Kidney epithelial cell (primary cell): ENCODE measurements at regions not wholly inside any gene's neighbourhood (a gene's known extent, or its start where the extent isn't known, plus 50 kb on each side); places are given as distances from the start of the nearest gene placed in this dataset.

Experiments
- DNase-seq: peaks from one replicate; pipeline ENCODE4 v3.0.0-alpha.2; 2010; ENCODE audit warnings: low read depth
- H3K27me3 ChIP-seq: 2 replicates; pipeline ENCODE4 v1.6.0; 2011; ENCODE audit warnings: low read length; ENCODE audit not compliant: control insufficient read depth, insufficient read depth
- H3K36me3 ChIP-seq: 2 replicates; pipeline ENCODE4 v1.5.1; 2011; ENCODE audit warnings: low read length; ENCODE audit not compliant: control insufficient read depth, insufficient read depth
- H3K4me3 ChIP-seq: 2 replicates; pipeline ENCODE4 v1.5.1; 2011; ENCODE audit warnings: low read depth, mild to moderate bottlenecking, control low read depth, low read length
- TF ChIP-seq, protein P1 (sequence below): IDR thresholded peaks from 2 replicates; pipeline ENCODE4 v1.5.1; 2011; ENCODE audit warnings: mild to moderate bottlenecking, moderate library complexity, low read length, control low read depth, inconsistent platforms; ENCODE audit not compliant: insufficient read depth, poor library complexity, severe bottlenecking

- Histone ChIP-seq H3K4me3 (no peak overlapping the region), H3K27me3 (no peaks in the 10 kb centered on the region), H3K36me3 (no peaks in the 10 kb centered on the region)
- TF ChIP-seq, protein P1, sequence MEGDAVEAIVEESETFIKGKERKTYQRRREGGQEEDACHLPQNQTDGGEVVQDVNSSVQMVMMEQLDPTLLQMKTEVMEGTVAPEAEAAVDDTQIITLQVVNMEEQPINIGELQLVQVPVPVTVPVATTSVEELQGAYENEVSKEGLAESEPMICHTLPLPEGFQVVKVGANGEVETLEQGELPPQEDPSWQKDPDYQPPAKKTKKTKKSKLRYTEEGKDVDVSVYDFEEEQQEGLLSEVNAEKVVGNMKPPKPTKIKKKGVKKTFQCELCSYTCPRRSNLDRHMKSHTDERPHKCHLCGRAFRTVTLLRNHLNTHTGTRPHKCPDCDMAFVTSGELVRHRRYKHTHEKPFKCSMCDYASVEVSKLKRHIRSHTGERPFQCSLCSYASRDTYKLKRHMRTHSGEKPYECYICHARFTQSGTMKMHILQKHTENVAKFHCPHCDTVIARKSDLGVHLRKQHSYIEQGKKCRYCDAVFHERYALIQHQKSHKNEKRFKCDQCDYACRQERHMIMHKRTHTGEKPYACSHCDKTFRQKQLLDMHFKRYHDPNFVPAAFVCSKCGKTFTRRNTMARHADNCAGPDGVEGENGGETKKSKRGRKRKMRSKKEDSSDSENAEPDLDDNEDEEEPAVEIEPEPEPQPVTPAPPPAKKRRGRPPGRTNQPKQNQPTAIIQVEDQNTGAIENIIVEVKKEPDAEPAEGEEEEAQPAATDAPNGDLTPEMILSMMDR = no peak
- no peak for DNase-seq
These were observed 459.4 kb upstream of the ID4 start for GRCh38 chr6:19377722-19378121.

GRCh38 chr6:19380293-19380692 lies 456.9 kb upstream of the ID4 start:
- Histone ChIP-seq H3K36me3 (no peaks in the 10 kb centered on the region), H3K4me3 (no peak overlapping the region), H3K27me3 (no peaks in the 10 kb centered on the region)
- TF ChIP-seq, protein P1 = no peak
- DNase-seq = no peak

DNA sequence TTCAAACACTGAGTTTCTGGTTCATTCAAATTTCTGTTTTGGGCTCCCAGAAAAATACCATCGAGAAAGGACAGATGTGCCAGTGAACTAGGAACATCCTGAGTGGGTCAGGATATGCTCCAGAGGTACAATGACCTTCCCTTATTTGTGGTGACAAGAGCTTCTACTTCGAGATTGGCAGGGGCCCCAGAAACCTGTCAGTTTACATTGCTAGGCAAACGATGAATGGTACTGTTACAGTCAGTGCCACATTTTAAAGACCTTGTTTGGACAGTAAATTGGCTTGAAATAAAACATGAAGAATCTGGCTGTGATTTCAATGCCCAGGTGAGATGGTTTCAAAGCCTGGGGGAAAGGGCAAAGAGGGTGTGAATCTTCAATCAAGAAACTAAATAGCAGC lies 454.5 kb upstream of the ID4 start:
- no peaks in the 10 kb centered on the region for H3K36me3 ChIP-seq
- no peak for DNase-seq
- TF ChIP-seq, protein P1 = no peak
- H3K27me3 ChIP-seq = no peaks in the 10 kb centered on the region
- no peak overlapping the region for H3K4me3 ChIP-seq

GRCh38 chr6:19391926-19392325 lies 445.2 kb upstream of the ID4 start:
- DNase-seq = no peak
- H3K4me3 ChIP-seq = no peak overlapping the region
- TF ChIP-seq, protein P1 = no peak
- no peaks in the 10 kb centered on the region for H3K27me3 ChIP-seq
- H3K36me3 ChIP-seq = no peaks in the 10 kb centered on the region

- Histone ChIP-seq H3K4me3 (no peak overlapping the region), H3K27me3 (no peaks in the 10 kb centered on the region), H3K36me3 (no peaks in the 10 kb centered on the region)
- TF ChIP-seq, protein P1 = no peak
- DNase-seq = no peak
These were observed 443.1 kb upstream of the ID4 start for GRCh38 chr6:19394051-19394450.

DNA sequence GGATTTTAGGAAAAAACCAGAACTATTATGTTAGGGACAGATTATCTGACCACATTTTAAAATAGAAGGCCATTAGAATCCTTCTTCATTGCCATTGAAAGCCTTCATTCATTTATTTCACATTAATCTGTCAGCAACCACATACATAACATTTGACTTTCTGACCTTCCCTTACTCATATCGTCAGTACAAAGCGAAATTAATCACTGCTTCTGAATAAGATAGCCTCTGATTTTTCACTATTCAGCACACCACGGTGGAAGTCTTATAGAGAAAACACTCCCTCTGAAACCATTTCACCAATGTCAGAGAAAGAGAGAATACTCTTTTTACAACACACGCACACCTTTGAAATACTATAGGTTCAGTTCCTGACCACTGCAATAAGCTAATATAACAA lies 442.5 kb upstream of the ID4 start:
- TF ChIP-seq, protein P1 = no peak
- H3K27me3 ChIP-seq = no peaks in the 10 kb centered on the region
- no peak for DNase-seq
- no peak overlapping the region for H3K4me3 ChIP-seq
- no peaks in the 10 kb centered on the region for H3K36me3 ChIP-seq
